Neutrophil (primary cell): ENCODE measurements at regions not wholly inside any gene's neighbourhood (a gene's known extent, or its start where the extent isn't known, plus 50 kb on each side); places are given as distances from the start of the nearest gene placed in this dataset.

Source experiments
- H3K27ac ChIP-seq: fragments of 200-600 bp; sonication (generic); 2 replicates; pipeline ENCODE4 v1.5.1; 2016; ENCODE audit warnings: mild to moderate bottlenecking, moderate library complexity
- H3K27me3 ChIP-seq: fragments of 200-600 bp; sonication (generic); 2 replicates; pipeline ENCODE4 v1.6.0; 2016; ENCODE audit warnings: mild to moderate bottlenecking
- H3K36me3 ChIP-seq: fragments of 200-600 bp; sonication (generic); 2 replicates; pipeline ENCODE4 v1.5.1; 2017
- H3K4me1 ChIP-seq, 2 experiments: fragments of 200-600 bp in 1 of 2; sonication (generic) in 1 of 2; 1 replicate in 1 of 2; 2 replicates in 1 of 2; pipeline versions ENCODE4 v1.5.1 to v1.6.1; 2013 to 2016; ENCODE audit warnings: low read depth in 1 of 2, low read length in 1 of 2, mild to moderate bottlenecking in 1 of 2, moderate library complexity in 1 of 2; ENCODE audit not compliant: control insufficient read depth in 1 of 2, insufficient read depth in 1 of 2
- H3K4me3 ChIP-seq, 2 experiments: fragments of 200-600 bp in 1 of 2; sonication (generic) in 1 of 2; 1 replicate in 1 of 2; 2 replicates in 1 of 2; pipeline ENCODE4 v1.5.1; 2013 to 2016; ENCODE audit warnings: low read depth in 1 of 2, low read length in 1 of 2, mild to moderate bottlenecking in 1 of 2, moderate library complexity in 1 of 2
- H3K9me3 ChIP-seq: fragments of 200-600 bp; sonication (generic); 2 replicates; pipeline ENCODE4 v1.5.1; 2016
- TF ChIP-seq, protein P1 (sequence below): fragments of 200-600 bp; sonication (generic); IDR thresholded peaks from 2 replicates; pipeline ENCODE4 v1.5.1; 2016; ENCODE audit warnings: antibody characterized with exemption

DNA sequence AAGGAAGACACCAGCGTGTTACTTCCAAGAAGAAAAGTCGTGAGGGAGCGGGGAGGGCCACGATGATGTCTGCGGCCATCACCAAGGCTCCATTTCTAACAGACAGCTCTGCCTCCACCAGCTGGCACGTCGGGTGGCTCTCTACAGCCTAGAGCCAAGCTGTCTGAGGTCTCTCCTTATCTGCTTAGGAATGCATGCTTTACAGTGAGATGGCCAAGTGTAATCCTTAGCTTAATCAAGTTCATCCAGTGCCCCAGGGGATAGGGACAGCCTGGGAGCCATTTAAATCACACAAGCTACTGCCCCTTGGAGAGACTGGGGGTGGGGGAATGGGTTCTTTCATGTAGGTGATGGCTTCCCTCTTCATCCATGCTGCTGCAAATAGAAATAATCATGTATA is 213.8 kb upstream of the CST7 start:
- no peak overlapping the region for H3K27ac ChIP-seq
- no peaks in the 10 kb centered on the region for H3K4me1 ChIP-seq
- no peak overlapping the region for H3K4me3 ChIP-seq
- H3K27me3 ChIP-seq = no peaks in the 10 kb centered on the region
- no peaks in the 10 kb centered on the region for H3K36me3 ChIP-seq
- TF ChIP-seq, protein P1, sequence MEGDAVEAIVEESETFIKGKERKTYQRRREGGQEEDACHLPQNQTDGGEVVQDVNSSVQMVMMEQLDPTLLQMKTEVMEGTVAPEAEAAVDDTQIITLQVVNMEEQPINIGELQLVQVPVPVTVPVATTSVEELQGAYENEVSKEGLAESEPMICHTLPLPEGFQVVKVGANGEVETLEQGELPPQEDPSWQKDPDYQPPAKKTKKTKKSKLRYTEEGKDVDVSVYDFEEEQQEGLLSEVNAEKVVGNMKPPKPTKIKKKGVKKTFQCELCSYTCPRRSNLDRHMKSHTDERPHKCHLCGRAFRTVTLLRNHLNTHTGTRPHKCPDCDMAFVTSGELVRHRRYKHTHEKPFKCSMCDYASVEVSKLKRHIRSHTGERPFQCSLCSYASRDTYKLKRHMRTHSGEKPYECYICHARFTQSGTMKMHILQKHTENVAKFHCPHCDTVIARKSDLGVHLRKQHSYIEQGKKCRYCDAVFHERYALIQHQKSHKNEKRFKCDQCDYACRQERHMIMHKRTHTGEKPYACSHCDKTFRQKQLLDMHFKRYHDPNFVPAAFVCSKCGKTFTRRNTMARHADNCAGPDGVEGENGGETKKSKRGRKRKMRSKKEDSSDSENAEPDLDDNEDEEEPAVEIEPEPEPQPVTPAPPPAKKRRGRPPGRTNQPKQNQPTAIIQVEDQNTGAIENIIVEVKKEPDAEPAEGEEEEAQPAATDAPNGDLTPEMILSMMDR = no peak
- H3K9me3 ChIP-seq = no peaks in the 10 kb centered on the region

DNA sequence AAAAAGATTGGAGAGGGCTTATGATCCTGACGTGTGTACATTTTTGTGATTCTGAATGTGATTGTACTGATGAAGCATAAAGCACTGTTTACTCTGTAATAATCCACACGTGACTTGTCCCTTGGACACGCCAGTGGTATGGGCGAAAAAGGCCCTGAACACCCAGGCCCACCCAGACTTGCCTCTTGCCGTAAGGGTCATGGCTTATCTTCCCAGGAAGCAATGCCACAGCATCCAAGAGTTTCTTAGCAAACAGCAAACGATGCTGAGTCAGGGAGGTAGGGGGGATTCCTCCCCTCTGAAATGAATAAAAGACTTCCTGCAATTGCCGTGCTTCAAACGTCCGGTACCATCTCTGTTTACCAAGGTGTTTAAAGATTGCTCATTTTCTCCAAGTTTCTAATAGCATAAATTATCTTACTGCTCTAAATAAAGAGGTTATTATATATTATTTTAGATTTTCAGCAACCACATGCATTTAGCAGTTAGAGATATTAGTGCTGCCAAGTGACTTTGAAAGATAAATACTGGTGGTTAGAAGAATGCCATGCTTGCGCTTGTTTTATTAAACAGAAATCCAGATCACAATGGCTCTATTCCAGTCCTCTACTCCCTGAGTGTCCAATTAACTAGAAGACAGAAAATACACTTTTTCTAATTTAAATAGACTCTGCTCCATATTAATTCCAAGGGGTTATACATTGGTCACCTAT is 212.8 kb upstream of the CST7 start:
- H3K9me3 ChIP-seq = no peaks in the 10 kb centered on the region
- no peaks in the 10 kb centered on the region for H3K4me1 ChIP-seq
- no peaks in the 10 kb centered on the region for H3K36me3 ChIP-seq
- TF ChIP-seq, protein P1 = no peak
- H3K27ac ChIP-seq = no peak overlapping the region
- no peaks in the 10 kb centered on the region for H3K27me3 ChIP-seq
- no peak overlapping the region for H3K4me3 ChIP-seq

GRCh38 chr20:24736844-24737211 is 212.2 kb upstream of the CST7 start:
- Histone ChIP-seq H3K4me1 (no peaks in the 10 kb centered on the region), H3K27ac (no peak overlapping the region), H3K9me3 (no peaks in the 10 kb centered on the region), H3K4me3 (no peak overlapping the region), H3K36me3 (no peaks in the 10 kb centered on the region), H3K27me3 (no peaks in the 10 kb centered on the region)
- TF ChIP-seq, protein P1 = no peak

DNA sequence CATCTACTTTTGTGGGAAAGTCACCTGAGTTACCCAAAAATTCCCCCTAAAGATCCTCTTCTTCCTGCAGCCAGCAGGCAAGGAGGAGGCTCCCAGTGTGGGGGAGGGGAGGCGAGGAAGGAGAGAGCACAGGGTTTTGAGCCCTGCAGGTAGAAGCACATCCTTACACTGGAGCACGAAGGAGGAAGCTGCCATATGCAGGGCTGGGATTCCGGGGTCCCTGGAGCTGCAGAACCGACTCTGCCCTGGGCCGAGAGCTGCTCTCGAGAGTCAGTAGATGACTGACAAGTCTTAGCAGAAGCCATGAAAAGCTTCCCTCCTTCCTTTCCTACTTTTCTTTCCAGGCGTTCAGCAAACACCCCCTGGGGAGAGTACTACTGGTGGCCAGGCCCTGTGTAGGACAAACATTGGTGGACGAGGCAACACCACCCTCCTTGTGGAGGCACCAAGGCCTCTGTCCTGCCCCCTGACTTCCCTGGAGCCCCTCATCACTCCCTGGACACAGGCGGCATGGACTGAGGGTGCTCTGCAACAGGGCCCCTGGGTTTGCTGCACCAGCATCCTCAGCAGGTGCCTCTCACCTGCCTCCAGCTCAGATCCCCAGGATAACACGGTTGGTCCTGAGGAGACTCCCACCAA is 211.7 kb upstream of the CST7 start:
- no peaks in the 10 kb centered on the region for H3K27me3 ChIP-seq

GRCh38 chr20:24738058-24738775 is 210.9 kb upstream of the CST7 start:
- Histone ChIP-seq H3K27me3 (no peaks in the 10 kb centered on the region), H3K27ac (no peak overlapping the region), H3K36me3 (no peaks in the 10 kb centered on the region), H3K9me3 (no peaks in the 10 kb centered on the region), H3K4me1 (no peaks in the 10 kb centered on the region), H3K4me3 (no peak overlapping the region)
- TF ChIP-seq, protein P1 = no peak

More for the DNA sequence above, 211.7 kb upstream of the CST7 start:
- Histone ChIP-seq H3K36me3 (no peaks in the 10 kb centered on the region), H3K27ac (no peak overlapping the region), H3K4me3 (no peak overlapping the region), H3K4me1 (no peaks in the 10 kb centered on the region), H3K9me3 (no peaks in the 10 kb centered on the region)
- TF ChIP-seq, protein P1 = no peak
